ENCODE measurements at regions not wholly inside any gene's neighbourhood (a gene's known extent, or its start where the extent isn't known, plus 50 kb on each side); places are given as distances from the start of the nearest gene placed in this dataset.
"Not testable (repeated sequence)": the region's sequence is repeated elsewhere in the genome, so short reads cannot be mapped to it uniquely, and the experiment has no call there.

GRCh38 chr14:28820677-28821076 is 54.1 kb downstream of the FOXG1 start:
- no peak for FAIRE-seq

DNA sequence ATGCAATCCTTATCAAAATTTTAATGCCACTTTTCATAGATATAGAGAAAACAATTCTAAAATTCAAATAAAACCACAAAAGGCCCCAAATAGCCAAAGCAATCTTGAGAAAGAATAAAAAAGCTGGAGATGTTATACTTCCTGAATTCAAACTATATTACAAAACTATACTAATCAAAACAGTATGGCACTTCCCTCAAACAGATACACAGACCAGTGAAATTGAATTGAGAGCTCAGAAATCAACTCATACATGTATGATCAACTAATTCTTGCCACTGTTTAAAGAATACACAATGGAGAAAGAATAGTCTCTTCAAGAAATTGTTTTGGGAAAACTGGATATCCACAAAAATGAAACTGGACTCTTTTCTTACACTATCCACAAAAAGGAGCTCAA is 55.4 kb downstream of the FOXG1 start:
- FAIRE-seq = no peak

- no peak for FAIRE-seq
Observed at GRCh38 chr14:28823245-28823644, 56.7 kb downstream of the FOXG1 start.

DNA sequence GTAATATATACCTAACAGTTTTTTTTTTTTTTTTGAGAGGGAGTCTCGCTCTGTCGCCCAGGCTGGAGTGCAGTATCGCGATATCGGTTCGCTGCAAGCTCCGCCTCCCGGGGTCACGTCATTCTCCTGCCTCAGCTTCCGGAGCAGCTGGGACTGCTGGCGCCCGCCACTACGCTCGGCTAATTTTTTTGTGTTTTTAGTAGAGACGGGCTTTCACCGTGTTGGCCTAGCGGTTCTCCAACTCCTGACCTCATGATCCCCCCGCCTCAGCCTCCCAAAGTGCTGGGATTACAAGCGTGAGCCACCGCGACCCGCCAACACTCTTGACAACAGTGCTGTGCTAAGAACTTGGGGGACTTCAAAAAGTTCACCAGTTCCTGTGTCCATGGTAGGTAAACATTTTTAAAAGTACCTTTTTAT is 63.5 kb downstream of the FOXG1 start:
- FAIRE-seq = no peak

- no peak for FAIRE-seq
Observed at GRCh38 chr14:28831126-28831525, 64.5 kb downstream of the FOXG1 start.

DNA sequence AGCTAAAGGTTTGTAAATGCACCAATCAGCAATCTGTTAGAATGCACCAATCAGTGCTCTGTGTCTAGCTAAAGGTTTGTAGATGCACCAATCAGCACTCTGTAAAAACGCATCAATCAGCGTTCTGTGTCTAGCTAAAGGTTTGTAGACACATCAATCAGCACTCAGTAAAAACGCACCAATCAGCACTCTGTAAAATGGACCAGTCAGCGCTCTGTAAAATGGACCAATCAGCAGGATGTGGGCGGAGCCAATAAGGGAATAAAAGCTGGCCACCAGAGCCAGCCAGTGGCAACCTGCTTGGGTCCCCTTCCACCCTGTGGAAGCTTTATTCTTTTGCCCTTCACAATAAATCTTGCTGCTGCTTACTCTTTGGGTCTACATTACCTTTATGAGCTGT is 76.0 kb downstream of the FOXG1 start:
- not testable (repeated sequence) for FAIRE-seq

- no peak for FAIRE-seq
Observed at GRCh38 chr14:28867571-28867970, 101.0 kb downstream of the FOXG1 start.

DNA sequence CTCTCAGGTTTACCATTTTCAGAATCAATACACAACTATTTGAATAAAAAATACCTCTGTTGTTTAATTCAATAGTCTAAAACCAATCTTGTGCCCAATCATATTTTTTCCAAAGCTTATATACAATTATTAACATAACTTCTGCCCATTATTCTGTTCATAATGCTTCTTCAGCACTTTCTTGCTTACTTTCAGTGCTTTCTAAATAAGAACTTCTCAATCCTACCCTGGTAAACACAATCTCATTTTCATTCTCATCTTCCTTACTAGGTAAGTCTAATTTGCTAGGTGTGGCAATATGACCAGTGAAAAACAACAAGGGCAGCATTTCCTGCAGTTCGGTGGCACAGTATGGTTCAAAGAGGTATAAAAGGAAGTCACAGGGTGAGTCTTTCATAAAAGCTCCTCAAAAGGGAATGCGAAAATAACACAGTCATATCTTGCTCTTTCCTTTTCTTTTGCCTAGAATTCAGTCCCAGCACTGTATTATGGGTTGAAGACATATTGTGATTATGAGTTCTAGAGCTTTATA is 103.5 kb downstream of the FOXG1 start:
- FAIRE-seq = no peak

DNA sequence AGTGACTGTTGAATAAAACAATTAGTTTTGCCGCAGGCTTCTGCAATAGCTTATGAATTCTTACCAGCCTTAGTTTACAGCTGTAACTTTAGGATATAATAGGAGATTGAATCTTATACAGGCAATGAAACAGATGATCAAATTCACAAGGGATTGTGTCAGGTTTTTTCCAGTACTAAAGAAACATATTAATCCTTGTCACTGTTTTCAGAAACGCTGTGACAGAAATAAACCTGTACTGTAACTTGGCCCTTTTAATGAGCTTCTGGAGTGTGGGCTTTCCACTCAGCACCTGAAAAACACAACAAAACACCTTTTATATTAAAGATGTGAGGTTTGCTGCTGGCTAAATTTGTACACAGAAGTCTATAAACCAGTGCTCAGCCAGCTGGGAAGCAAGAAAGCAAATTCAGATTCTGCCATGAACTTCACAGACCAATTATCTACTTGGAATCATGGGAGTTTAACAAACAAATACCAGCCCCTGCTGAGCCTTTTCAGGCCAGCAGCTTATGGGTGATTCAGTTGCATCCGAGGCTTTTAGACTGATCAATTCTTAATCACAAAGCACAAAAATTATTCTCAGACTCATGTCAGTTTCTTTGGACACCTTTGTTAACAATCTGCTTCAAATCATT is 109.5 kb downstream of the FOXG1 start:
- FAIRE-seq = no peak

DNA sequence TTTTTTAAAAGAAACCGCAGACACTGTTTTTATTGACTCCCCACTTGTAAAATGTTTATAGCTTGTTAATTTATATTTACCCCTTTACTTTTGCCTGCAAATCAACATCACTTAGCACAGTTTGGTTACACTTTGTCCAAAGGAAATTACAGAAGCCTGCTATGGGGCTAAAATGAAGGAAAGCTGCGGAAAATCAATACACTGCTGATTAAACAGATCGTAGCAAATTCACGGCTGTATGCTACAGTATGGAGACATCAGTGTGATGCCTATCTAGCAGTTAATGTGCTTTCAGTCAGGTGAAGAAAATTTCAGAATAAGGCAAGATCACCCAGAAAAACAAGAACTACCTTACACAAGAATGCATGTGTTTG is 110.0 kb downstream of the FOXG1 start:
- no peak for FAIRE-seq

DNA sequence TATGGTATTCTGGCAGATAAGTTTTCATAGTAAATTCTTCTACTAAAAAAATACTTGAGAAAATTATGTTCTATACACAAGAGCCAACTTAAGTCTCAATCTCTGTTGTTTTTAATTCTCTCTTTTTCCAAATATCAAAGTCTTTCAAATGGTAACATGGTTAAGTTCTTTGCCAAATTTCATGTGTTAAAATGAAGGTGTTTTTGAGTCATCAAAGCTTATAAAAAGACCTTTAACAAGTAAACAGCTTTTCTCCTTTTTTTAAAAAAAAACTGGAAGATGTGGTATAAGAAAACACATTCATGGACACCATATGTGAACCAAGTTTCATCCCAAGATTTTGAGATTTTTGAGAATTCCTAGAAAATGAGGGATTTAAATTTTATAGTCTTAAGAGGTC is 111.3 kb downstream of the FOXG1 start:
- no peak for FAIRE-seq

GRCh38 chr14:28879573-28879996 is 113.0 kb downstream of the FOXG1 start:
- no peak for FAIRE-seq

GRCh38 chr14:28886940-28887339 is 120.4 kb downstream of the FOXG1 start:
- FAIRE-seq = no peak

GRCh38 chr14:28895389-28895788 is 128.8 kb downstream of the FOXG1 start:
- FAIRE-seq = no peak

DNA sequence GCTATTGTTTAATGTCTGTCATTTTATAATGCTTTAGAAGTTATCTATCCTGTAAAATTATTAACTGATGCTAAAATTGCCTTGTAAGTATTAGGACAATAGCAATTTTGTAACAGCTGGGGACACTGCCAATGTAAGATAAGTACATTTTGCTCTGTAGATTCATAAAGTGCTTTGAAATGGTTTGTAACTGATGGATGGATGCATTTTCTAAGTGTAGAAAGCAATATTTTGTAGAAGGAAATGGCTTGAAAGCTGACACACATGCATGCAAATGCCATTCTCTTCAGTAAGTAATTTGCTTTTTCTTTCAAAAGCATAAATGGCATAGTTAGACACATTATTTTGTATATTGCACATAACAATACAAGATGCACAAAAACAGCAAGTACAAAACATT is 129.8 kb downstream of the FOXG1 start:
- no peak for FAIRE-seq

DNA sequence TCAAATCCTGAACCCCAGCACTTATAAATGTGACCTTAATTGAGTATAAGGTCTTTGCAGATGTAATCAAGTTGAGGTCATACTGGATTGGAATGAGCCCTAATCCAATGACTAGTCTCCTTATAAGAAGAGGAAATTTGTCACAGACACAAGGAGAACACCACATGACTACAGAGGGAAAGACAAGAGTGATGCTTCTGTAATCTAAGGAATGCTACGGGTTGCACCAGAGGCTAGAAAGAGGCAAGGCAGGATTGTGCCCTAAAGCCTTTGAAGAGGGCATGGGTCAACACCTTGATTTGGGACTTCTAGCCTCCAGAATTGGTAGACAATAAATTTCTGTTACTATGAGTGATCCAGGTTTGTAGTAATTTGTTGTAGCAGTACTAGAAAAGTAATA is 135.0 kb downstream of the FOXG1 start:
- FAIRE-seq = no peak

- FAIRE-seq = no peak
Observed at GRCh38 chr14:28902930-28903329, 136.3 kb downstream of the FOXG1 start.

DNA sequence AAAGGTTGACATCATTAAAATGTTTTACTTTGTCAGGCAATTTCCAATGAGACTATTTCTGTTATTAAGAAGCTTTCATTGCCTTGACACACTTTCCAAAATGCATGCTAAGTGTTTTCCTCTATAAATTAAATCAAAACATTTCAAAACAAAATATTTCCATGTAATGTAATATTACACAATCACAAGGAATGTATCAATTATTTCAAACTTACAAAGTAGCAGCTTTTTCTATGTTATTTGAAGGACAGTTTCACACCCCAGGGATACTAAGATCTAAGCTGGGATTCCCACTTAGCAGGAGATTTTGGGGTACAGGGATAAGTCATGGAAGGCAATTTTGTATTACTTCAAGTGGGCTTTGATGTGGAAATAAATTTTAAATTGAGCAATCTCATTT is 144.9 kb downstream of the FOXG1 start:
- no peak for FAIRE-seq

DNA sequence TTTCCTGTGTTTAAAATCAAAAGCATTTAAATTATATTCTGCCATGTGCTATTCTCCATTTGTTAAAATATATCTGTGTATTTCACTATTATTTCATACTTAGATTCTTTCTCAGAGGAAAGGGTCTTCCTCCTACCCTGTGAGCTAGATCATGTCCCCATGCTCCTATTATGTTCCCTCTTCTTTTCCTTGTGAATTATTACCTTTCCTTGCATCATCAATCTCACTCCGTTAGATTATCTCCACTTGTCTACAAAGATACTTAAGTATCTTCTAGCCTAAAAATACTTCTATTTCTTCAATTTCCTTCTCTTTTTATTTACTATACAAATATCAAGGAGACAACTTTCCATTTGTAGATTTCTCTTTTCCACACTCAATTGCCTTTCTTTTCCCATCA is 146.5 kb downstream of the FOXG1 start:
- no peak for FAIRE-seq

DNA sequence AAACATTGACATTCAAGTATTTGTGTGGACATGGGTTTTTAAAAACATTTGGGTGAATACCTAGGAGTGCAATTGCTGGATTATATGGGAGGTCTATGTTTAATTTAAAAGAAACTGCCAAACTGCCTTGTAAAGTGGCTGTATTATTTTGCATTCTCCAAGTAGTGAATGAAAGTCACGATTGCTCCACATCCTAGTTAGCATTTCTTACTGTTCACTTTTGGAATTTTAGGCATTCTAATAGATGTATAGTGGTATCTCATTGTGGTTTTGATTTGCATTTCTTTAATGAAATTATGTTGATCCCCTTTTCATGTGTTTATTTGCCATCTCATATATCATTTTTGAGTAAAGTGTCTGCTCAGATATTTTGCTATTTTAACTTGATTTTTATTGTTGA is 159.5 kb downstream of the FOXG1 start:
- FAIRE-seq = no peak

- no peak for FAIRE-seq
Observed at GRCh38 chr14:28931999-28932398, 165.4 kb downstream of the FOXG1 start.

- peak; percentile 68 for FAIRE-seq
Observed at GRCh38 chr14:28936601-28937000, 170.0 kb downstream of the FOXG1 start.

DNA sequence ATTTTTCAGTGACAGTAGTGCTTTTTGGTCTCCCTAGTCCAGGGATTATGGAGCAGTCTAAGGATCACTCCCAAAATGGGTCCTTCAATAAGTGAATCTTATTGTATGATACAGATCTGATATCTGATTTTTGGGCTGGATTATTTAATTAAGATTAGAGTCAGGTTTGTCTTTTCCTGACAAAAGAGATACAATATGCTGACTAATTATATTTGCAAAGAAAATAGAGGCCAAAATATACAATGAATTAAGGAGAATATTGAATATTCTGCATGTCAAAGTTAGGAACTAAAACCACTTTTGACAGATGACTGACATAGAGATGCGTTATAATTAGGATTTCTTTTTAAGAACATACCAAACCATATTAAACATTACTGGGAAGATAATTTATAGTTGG is 175.2 kb downstream of the FOXG1 start:
- no peak for FAIRE-seq

GRCh38 chr14:28944605-28945004 is 178.0 kb downstream of the FOXG1 start:
- no peak for FAIRE-seq

DNA sequence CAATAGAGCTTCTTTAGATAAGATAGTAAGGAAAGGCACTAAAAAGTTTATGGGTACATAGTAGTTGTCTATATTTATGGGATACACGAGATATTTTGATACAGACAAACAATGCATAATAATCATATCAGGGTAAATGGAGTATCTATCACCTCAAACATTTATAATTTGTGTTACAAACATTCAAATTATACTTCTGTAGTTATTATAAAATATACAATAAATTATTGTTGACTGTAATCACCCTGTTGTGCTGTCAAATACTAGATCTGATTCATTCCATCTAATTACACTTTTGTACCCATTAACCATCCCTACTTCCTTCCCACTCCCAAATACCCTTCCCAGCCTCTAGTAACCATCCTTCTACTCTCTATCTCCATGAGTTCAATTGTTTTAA is 179.7 kb downstream of the FOXG1 start:
- FAIRE-seq = no peak

All from A204.1 (cell line).